ENCODE measurements at regions not wholly inside any gene's neighbourhood (a gene's known extent, or its start where the extent isn't known, plus 50 kb on each side); places are given as distances from the start of the nearest gene placed in this dataset.

DNA sequence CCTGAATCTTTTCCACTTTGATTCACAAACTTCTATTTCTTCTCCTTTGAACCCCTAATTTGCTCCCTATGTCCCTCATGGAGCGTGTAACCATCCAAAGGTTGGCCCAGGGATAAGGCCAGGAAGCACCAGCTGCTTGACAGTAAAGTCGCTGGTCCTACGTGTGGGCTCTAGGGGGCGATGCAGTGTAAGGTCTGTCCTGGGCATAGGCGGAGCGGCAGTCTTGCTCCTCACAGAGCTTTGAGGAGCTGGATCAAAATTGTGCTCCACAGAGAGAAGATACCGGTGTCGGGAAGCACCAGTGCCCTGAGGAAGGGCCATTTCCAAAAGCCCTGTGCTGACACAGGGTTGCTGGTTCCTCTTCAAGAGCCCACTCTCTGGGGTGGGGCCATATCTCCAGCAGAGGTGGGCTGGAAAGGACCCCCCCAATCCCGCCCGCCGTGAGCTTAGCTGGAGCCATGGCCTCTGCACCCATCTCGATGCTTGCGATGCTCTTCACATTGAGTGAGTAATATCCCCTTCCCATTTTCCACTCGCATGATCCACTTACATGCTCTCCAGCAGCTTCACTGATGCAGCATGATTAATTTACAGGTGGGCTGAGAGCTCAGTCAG, 49.9 kb upstream of the OR4E1 start:
- H3K27ac ChIP-seq: no peak overlapping the region
- TF ChIP-seq, protein P1, sequence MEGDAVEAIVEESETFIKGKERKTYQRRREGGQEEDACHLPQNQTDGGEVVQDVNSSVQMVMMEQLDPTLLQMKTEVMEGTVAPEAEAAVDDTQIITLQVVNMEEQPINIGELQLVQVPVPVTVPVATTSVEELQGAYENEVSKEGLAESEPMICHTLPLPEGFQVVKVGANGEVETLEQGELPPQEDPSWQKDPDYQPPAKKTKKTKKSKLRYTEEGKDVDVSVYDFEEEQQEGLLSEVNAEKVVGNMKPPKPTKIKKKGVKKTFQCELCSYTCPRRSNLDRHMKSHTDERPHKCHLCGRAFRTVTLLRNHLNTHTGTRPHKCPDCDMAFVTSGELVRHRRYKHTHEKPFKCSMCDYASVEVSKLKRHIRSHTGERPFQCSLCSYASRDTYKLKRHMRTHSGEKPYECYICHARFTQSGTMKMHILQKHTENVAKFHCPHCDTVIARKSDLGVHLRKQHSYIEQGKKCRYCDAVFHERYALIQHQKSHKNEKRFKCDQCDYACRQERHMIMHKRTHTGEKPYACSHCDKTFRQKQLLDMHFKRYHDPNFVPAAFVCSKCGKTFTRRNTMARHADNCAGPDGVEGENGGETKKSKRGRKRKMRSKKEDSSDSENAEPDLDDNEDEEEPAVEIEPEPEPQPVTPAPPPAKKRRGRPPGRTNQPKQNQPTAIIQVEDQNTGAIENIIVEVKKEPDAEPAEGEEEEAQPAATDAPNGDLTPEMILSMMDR (conservative IDR thresholded peaks at IDR 0.05): peak; percentile 66
- TF ChIP-seq ZFX (IDR thresholded peaks at IDR 0.05): no peak

Data from C4-2B (cell line).